GM19467 (cell line): ENCODE measurements at regions not wholly inside any gene's neighbourhood (a gene's known extent, or its start where the extent isn't known, plus 50 kb on each side); places are given as distances from the start of the nearest gene placed in this dataset.

Experiments
- ATAC-seq: cut with Tn5 transposase; IDR thresholded peaks from one replicate; pipeline ENCODE4 v1.9.1; 2021; ENCODE audit warnings: mild to moderate bottlenecking, moderate library complexity; ENCODE audit not compliant: unreplicated experiment

- no peak for ATAC-seq
These were observed 51.1 kb upstream of the BEGAIN start for GRCh38 chr14:100638211-100638855.

GRCh38 chr14:100639280-100639679, 52.1 kb upstream of the BEGAIN start:
- no peak for ATAC-seq

- ATAC-seq = peak; percentile 95
These were observed 53.5 kb upstream of the BEGAIN start for GRCh38 chr14:100640471-100641273.

GRCh38 chr14:100641274-100641860, 54.1 kb upstream of the BEGAIN start:
- ATAC-seq = no peak

GRCh38 chr14:100643426-100643825, 56.2 kb upstream of the BEGAIN start:
- ATAC-seq = no peak

- ATAC-seq = no peak
These were observed 57.2 kb upstream of the BEGAIN start for GRCh38 chr14:100644383-100644782.

GRCh38 chr14:100644784-100645183, 57.6 kb upstream of the BEGAIN start:
- no peak for ATAC-seq

- ATAC-seq = peak; percentile 56
These were observed 58.2 kb upstream of the BEGAIN start for GRCh38 chr14:100645196-100645981.

GRCh38 chr14:100645982-100646314, 58.7 kb upstream of the BEGAIN start:
- ATAC-seq = no peak

- no peak for ATAC-seq
These were observed 61.4 kb upstream of the BEGAIN start for GRCh38 chr14:100648474-100649172.

- no peak for ATAC-seq
These were observed 61.9 kb upstream of the BEGAIN start for GRCh38 chr14:100649173-100649519.

- no peak for ATAC-seq
These were observed 64.8 kb upstream of the BEGAIN start for GRCh38 chr14:100651999-100652508.

GRCh38 chr14:100652744-100653143, 65.5 kb upstream of the BEGAIN start:
- ATAC-seq = no peak

- ATAC-seq = no peak
These were observed 66.2 kb upstream of the BEGAIN start for GRCh38 chr14:100653409-100653808.

- no peak for ATAC-seq
These were observed 67.0 kb upstream of the BEGAIN start for GRCh38 chr14:100654025-100654813.

- ATAC-seq = no peak
These were observed 67.9 kb upstream of the BEGAIN start for GRCh38 chr14:100654814-100655740.

GRCh38 chr14:100655741-100656085, 68.5 kb upstream of the BEGAIN start:
- no peak for ATAC-seq

GRCh38 chr14:100656996-100657395, 69.7 kb upstream of the DLK1 start:
- no peak for ATAC-seq

GRCh38 chr14:100657780-100658179, 68.9 kb upstream of the DLK1 start:
- ATAC-seq = no peak
